Superior temporal gyrus (tissue), 1 donor: ENCODE measurements at regions not wholly inside any gene's neighbourhood (a gene's known extent, or its start where the extent isn't known, plus 50 kb on each side); places are given as distances from the start of the nearest gene placed in this dataset.
"Not testable (repeated sequence)": the region's sequence is repeated elsewhere in the genome, so short reads cannot be mapped to it uniquely, and the experiment has no call there.

Experiments
- DNase-seq: peaks from one replicate; pipeline ENCODE4 v3.0.0-alpha.2; 2016; ENCODE audit errors: extremely low spot score

- no peak for DNase-seq
These were observed 137.2 kb upstream of the ESX1 start for GRCh38 chrX:104391906-104392305.

- no peak for DNase-seq
These were observed 122.2 kb upstream of the ESX1 start for GRCh38 chrX:104376937-104377336.

GRCh38 chrX:104372547-104372946 is 117.8 kb upstream of the ESX1 start:
- DNase-seq: no peak

- peak; percentile 14 for DNase-seq
These were observed 115.4 kb upstream of the ESX1 start for GRCh38 chrX:104370089-104370488.

- not testable (repeated sequence) for DNase-seq
These were observed 106.0 kb upstream of the ESX1 start for GRCh38 chrX:104360774-104361173.

- no peak for DNase-seq
These were observed 104.4 kb upstream of the ESX1 start for GRCh38 chrX:104359124-104359523.

GRCh38 chrX:104351173-104351769 is 96.5 kb upstream of the ESX1 start:
- peak; percentile 30 for DNase-seq

- DNase-seq: no peak
These were observed 93.1 kb upstream of the ESX1 start for GRCh38 chrX:104347860-104348259.

- peak; percentile 62 for DNase-seq
These were observed 88.8 kb upstream of the ESX1 start for GRCh38 chrX:104343428-104344129.

GRCh38 chrX:104342065-104342464 is 87.3 kb upstream of the ESX1 start:
- no peak for DNase-seq

GRCh38 chrX:104335756-104336155 is 81.0 kb upstream of the ESX1 start:
- DNase-seq: no peak

GRCh38 chrX:104334971-104335370 is 80.2 kb upstream of the ESX1 start:
- no peak for DNase-seq

GRCh38 chrX:104330966-104331365 is 76.2 kb upstream of the ESX1 start:
- no peak for DNase-seq

- DNase-seq: no peak
These were observed 75.0 kb upstream of the ESX1 start for GRCh38 chrX:104329731-104330130.

GRCh38 chrX:104325213-104325585 is 70.5 kb upstream of the ESX1 start:
- DNase-seq: no peak

GRCh38 chrX:104324461-104325212 is 69.9 kb upstream of the ESX1 start:
- no peak for DNase-seq

- no peak for DNase-seq
These were observed 64.6 kb upstream of the ESX1 start for GRCh38 chrX:104319346-104319745.

GRCh38 chrX:104318330-104319009 is 63.7 kb upstream of the ESX1 start:
- DNase-seq: no peak

- DNase-seq: no peak
These were observed 62.0 kb upstream of the ESX1 start for GRCh38 chrX:104316739-104317138.

- DNase-seq: no peak
These were observed 60.8 kb upstream of the ESX1 start for GRCh38 chrX:104315555-104315954.

GRCh38 chrX:104310657-104311254 is 56.0 kb upstream of the ESX1 start:
- peak; percentile 7 for DNase-seq

GRCh38 chrX:104310090-104310489 is 55.4 kb upstream of the ESX1 start:
- DNase-seq: peak; percentile 30
